Peyer's patch (tissue), 4 donors: ENCODE measurements at regions not wholly inside any gene's neighbourhood (a gene's known extent, or its start where the extent isn't known, plus 50 kb on each side); places are given as distances from the start of the nearest gene placed in this dataset.

Source experiments
- CTCF ChIP-seq, 6 experiments: fragments of 450-650 bp in 4 of 6; fragments of 200-600 bp in 2 of 6; sonication (generic) in 1 of 6; IDR thresholded peaks; one replicate each; pipeline ENCODE4 v1.5.1; 2017 to 2019; ENCODE audit warnings: antibody characterized with exemption in 6 of 6, mild to moderate bottlenecking in 3 of 6, moderate library complexity in 1 of 6
- POLR2A ChIP-seq, 2 donors: fragments of 450-650 bp; IDR thresholded peaks; one replicate each; pipeline ENCODE4 v1.5.1; 2017; ENCODE audit warnings: antibody characterized with exemption in 2 of 2, mild to moderate bottlenecking in 2 of 2, moderate library complexity in 2 of 2

- TF ChIP-seq CTCF (IDR thresholded peaks at IDR 0.05) (no peak), POLR2A (IDR thresholded peaks at IDR 0.05) (no peak)
These were observed 67.6 kb upstream of the FREM3 start for GRCh38 chr4:143768007-143768591.
